ENCODE measurements at regions not wholly inside any gene's neighbourhood (a gene's known extent, or its start where the extent isn't known, plus 50 kb on each side); places are given as distances from the start of the nearest gene placed in this dataset.

- no peaks in the 10 kb centered on the region for H3K27me3 ChIP-seq (ENCODE audit: insufficient read depth, poor library complexity, severe bottlenecking)
- DNase-seq (ENCODE audit: low read depth in 1 of 2, low spot score in 1 of 2) = no peak
- TF ChIP-seq GABPA (IDR thresholded peaks at IDR 0.05; ENCODE audit: low read depth) (no peak), POLR2AphosphoS5 (IDR thresholded peaks at IDR 0.05; ENCODE audit: low read depth) (no peak), SPI1 (IDR thresholded peaks at IDR 0.05; ENCODE audit: borderline replicate concordance, low read depth) (no peak), REST (IDR thresholded peaks at IDR 0.05; ENCODE audit: insufficient replicate concordance, low read depth) (no peak), CTCF (IDR thresholded peaks at IDR 0.05; ENCODE audit: insufficient read depth, low read length) (no peak)
- H3K4me3 ChIP-seq (replicated peaks; ENCODE audit: insufficient read depth, low read length) = no peak overlapping the region
- no peak overlapping the region for H3K27ac ChIP-seq (replicated peaks)
These were observed 565.2 kb downstream of the PCDH18 start for GRCh38 chr4:136967069-136967468.

GRCh38 chr4:136965478-136965877, 566.8 kb downstream of the PCDH18 start:
- Histone ChIP-seq H3K4me3 (replicated peaks; ENCODE audit: insufficient read depth, low read length) (no peak overlapping the region), H3K27me3 (ENCODE audit: insufficient read depth, poor library complexity, severe bottlenecking) (no peaks in the 10 kb centered on the region), H3K27ac (replicated peaks) (no peak overlapping the region)
- DNase-seq (ENCODE audit: low read depth in 1 of 2, low spot score in 1 of 2) = no peak
- no peak for TF ChIP-seq GABPA (IDR thresholded peaks at IDR 0.05; ENCODE audit: low read depth)
- TF ChIP-seq SPI1 (IDR thresholded peaks at IDR 0.05; ENCODE audit: borderline replicate concordance, low read depth) = no peak
- TF ChIP-seq REST (IDR thresholded peaks at IDR 0.05; ENCODE audit: insufficient replicate concordance, low read depth) = no peak
- TF ChIP-seq POLR2AphosphoS5 (IDR thresholded peaks at IDR 0.05; ENCODE audit: low read depth) = no peak
- TF ChIP-seq CTCF (IDR thresholded peaks at IDR 0.05; ENCODE audit: insufficient read depth, low read length) = no peak

GRCh38 chr4:136962868-136963267, 569.4 kb downstream of the PCDH18 start:
- no peak overlapping the region for H3K27ac ChIP-seq (replicated peaks)
- no peaks in the 10 kb centered on the region for H3K27me3 ChIP-seq (ENCODE audit: insufficient read depth, poor library complexity, severe bottlenecking)

More at GRCh38 chr4:136962868-136963267, 569.4 kb downstream of the PCDH18 start:
- DNase-seq (ENCODE audit: low read depth in 1 of 2, low spot score in 1 of 2) = no peak
- H3K4me3 ChIP-seq (replicated peaks; ENCODE audit: insufficient read depth, low read length) = no peak overlapping the region
- TF ChIP-seq SPI1 (IDR thresholded peaks at IDR 0.05; ENCODE audit: borderline replicate concordance, low read depth) (no peak), REST (IDR thresholded peaks at IDR 0.05; ENCODE audit: insufficient replicate concordance, low read depth) (no peak), POLR2AphosphoS5 (IDR thresholded peaks at IDR 0.05; ENCODE audit: low read depth) (no peak), CTCF (IDR thresholded peaks at IDR 0.05; ENCODE audit: insufficient read depth, low read length) (no peak), GABPA (IDR thresholded peaks at IDR 0.05; ENCODE audit: low read depth) (no peak)

All from HL-60 (cell line).